Hepatic stellate cell (primary cell): ENCODE measurements at regions not wholly inside any gene's neighbourhood (a gene's known extent, or its start where the extent isn't known, plus 50 kb on each side); places are given as distances from the start of the nearest gene placed in this dataset.

Experiments used
- DNase-seq: peaks from one replicate; pipeline ENCODE4 v3.0.0; 2011; ENCODE audit warnings: low spot score

- DNase-seq: no peak
Observed at GRCh38 chr12:32047357-32048212, 59.1 kb upstream of the BICD1 start.

- no peak for DNase-seq
Observed at GRCh38 chr12:32048791-32049190, 57.9 kb upstream of the BICD1 start.

GRCh38 chr12:32049956-32050355, 56.7 kb upstream of the BICD1 start:
- no peak for DNase-seq

GRCh38 chr12:32051511-32052211, 55.0 kb upstream of the BICD1 start:
- DNase-seq: peak; percentile 35

GRCh38 chr12:32052212-32052713, 54.4 kb upstream of the BICD1 start:
- no peak for DNase-seq

GRCh38 chr12:32053881-32054624, 52.6 kb upstream of the BICD1 start:
- DNase-seq: no peak
